ENCODE measurements at regions not wholly inside any gene's neighbourhood (a gene's known extent, or its start where the extent isn't known, plus 50 kb on each side); places are given as distances from the start of the nearest gene placed in this dataset.

GRCh38 chr2:126774761-126775160 lies 118.8 kb downstream of the GYPC start:
- TF ChIP-seq BACH2 (CRISPR knock-in tag; IDR thresholded peaks at IDR 0.05; ENCODE audit: borderline replicate concordance): no peak
- no peak for TF ChIP-seq PATZ1 (CRISPR knock-in tag; IDR thresholded peaks at IDR 0.05; ENCODE audit: borderline replicate concordance)
- no peak for TF ChIP-seq ZNF70 (CRISPR knock-in tag; IDR thresholded peaks at IDR 0.05)
- no peak for TF ChIP-seq PPARA (CRISPR knock-in tag; IDR thresholded peaks at IDR 0.05; ENCODE audit: borderline replicate concordance)
- TF ChIP-seq ZFP3 (CRISPR knock-in tag; IDR thresholded peaks at IDR 0.05): no peak
- TF ChIP-seq TSHZ2 (CRISPR knock-in tag; IDR thresholded peaks at IDR 0.05): no peak
- no peak for TF ChIP-seq CREB5 (CRISPR knock-in tag; IDR thresholded peaks at IDR 0.05; ENCODE audit: low read depth)
- TF ChIP-seq TOX (CRISPR knock-in tag; IDR thresholded peaks at IDR 0.05; ENCODE audit: borderline replicate concordance): no peak
- no peak for TF ChIP-seq POU6F1 (CRISPR knock-in tag; IDR thresholded peaks at IDR 0.05; ENCODE audit: borderline replicate concordance, low read depth)
- no peak for TF ChIP-seq TCF4 (CRISPR knock-in tag; IDR thresholded peaks at IDR 0.05; ENCODE audit: borderline replicate concordance)
- no peak for TF ChIP-seq SNAI2 (CRISPR knock-in tag; IDR thresholded peaks at IDR 0.05)
- TF ChIP-seq ZFP30 (CRISPR knock-in tag; IDR thresholded peaks at IDR 0.05): no peak
